GM19351 (cell line): ENCODE measurements at regions not wholly inside any gene's neighbourhood (a gene's known extent, or its start where the extent isn't known, plus 50 kb on each side); places are given as distances from the start of the nearest gene placed in this dataset.

Source experiments
- ATAC-seq: cut with Tn5 transposase; IDR thresholded peaks from one replicate; pipeline ENCODE4 v1.9.1; 2021; ENCODE audit warnings: mild to moderate bottlenecking, moderate library complexity; ENCODE audit not compliant: unreplicated experiment

GRCh38 chr13:50685956-50686355 lies 157.5 kb downstream of the DLEU7 start:
- ATAC-seq: no peak

- ATAC-seq: no peak
These were observed 156.9 kb downstream of the DLEU7 start for GRCh38 chr13:50686551-50686950.

GRCh38 chr13:50687545-50687944 lies 155.9 kb downstream of the DLEU7 start:
- ATAC-seq: no peak

GRCh38 chr13:50690006-50690405 lies 153.5 kb downstream of the DLEU7 start:
- ATAC-seq: no peak

DNA sequence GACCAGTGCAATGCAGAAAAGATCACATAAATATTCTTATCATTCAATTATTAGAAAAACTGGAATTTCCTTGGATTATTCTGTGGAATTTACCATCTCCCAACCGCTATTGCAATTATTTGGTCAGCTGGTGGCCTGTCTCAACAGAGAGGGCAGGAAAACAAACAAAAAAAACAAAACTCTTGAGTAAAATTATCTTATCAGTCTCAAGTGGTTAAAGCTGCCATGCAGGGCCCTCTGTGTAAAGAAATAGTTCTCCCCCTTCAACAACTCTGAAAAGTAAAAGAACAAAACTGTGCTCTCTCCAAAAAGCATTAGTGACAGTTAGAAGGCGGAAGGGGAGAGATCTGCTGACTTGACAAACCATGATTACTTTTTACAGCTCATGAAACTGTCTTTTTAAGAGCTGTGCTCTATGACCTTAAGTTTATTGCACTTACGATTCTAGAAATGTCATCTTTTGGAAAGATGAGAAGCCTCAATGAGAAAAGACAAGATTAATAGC lies 152.3 kb downstream of the DLEU7 start:
- ATAC-seq: no peak

- ATAC-seq: no peak
These were observed 151.7 kb downstream of the DLEU7 start for GRCh38 chr13:50691681-50692263.

DNA sequence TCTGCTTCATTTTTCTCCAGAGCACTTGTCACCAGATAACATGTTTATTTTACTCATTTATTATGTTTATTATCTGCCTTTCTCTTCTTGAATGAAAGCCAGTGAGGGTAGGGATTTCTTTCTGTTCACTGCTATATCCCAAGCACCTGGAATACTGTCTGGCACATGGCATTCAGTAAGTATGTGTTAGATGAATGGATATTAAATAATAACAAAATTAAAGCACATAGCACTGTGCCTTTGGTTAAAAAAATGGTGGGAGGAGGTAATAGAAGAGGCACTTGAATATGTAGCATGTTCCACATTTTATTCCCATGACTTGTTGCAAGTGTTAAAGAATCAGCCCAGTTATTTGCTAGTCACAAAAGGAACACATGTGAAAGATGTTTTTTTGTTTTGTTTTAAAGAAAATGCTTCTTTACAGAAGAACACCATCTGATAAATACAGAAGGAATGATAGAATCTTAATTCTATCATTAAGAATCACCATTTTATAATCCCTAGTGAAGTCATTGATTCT lies 151.0 kb downstream of the DLEU7 start:
- no peak for ATAC-seq

GRCh38 chr13:50693727-50694126 lies 149.8 kb downstream of the DLEU7 start:
- ATAC-seq: no peak

GRCh38 chr13:50697746-50698539 lies 145.5 kb downstream of the DLEU7 start:
- ATAC-seq: no peak

DNA sequence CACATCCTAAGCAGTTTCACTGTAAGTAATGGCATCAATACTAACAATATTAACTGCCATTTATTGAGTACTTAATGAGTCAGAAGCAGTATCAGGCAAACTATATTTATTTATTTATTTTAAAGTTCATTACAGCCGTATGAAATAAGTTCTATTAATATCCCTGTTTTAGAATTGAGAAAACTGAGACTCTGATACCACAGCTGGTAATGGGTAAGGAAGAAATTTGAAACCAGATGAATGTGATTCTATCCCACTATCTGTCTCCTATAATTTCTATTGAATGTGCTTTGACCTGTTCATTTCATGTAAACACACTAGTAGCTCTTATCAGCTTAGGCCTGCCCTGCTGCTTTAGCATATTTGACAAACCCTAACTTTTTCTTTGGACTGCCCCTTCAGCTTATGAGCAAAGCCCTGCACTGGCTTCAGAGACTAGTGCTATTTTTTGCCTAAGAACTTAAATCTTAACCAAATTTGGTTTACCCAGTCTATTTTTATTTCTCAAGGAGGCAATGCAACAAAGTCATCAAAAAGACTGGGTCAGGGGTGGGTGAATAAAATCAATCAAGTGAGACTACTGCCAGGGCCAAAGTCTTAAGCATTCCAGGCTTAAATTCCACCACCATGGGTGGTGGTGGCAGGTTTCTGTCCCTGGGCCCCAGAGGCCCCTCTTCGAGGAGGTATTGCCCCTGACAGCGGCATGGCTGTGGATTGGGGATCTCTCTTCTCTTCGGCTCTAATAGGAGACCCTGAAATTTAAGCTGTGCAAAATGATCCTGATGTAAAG lies 143.4 kb downstream of the DLEU7 start:
- ATAC-seq: no peak

DNA sequence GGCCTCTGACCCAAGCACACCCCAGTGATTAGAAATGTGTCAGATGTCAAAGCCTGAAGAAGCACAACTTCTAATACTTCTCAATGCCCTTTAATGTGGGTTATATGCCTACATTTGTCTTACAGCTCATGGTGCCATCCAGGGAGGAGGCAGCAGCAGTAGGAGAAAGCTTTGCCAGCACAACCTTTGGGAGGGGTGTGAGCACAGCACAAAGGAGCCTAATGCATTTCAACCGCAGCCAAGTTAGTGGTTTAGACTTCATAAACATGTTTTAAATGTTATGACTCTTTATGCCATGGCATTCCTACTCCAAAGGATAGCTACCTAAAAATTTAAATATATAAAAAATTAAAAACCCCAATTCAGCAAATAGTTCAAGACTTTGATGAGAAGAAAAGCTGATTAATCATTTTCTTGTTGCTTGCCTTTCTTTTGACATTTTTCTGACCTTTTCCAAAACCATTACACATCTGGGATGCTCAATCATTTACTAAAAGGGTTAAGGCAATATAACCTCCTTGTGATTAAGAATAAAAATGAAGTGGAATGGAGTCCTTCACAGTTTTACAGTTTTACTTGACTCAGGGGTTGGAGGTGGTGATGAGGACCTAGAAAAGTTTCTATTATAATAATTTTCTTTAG lies 142.7 kb downstream of the DLEU7 start:
- no peak for ATAC-seq

- no peak for ATAC-seq
These were observed 142.0 kb downstream of the DLEU7 start for GRCh38 chr13:50701469-50701868.

DNA sequence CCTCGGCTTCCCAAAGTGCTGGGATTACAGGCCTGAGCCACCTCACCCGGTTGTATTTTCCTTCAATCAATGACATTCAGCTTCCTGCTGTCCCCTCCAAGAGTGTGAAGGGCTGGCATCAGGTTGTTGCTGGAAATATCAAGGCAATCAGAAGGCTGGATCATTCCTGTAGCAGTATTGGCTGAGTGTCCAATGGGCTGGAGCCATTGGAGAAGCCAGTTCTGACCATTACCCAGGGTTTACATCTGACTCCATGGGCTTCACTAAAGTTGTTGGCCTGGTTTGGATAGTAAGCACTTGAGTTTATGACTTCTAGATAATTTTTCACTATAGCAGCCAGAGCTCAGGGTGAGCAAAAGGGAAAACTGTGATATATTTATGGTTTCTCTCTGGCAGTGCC lies 137.0 kb downstream of the DLEU7 start:
- no peak for ATAC-seq

- ATAC-seq: no peak
These were observed 135.9 kb downstream of the DLEU7 start for GRCh38 chr13:50707628-50708027.

GRCh38 chr13:50708461-50708860 lies 135.0 kb downstream of the DLEU7 start:
- ATAC-seq: no peak

DNA sequence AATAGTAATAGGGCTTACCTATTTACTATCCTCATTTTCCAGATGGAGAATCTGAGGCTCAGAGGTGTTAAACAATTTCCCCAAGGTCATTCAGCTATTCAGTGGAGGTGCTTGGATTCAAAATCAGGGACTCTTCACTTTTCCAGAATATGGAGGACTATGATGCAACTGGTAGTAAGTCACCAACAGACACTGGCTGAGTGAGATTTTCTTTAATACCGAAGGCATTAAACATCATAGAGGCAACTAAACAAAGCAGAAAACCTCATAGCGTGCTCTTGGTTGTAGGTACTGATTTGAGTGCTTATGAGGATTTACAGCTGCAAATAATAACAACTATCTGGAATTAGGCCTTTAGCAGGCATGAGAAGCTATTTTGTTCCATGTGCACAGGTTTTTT lies 134.4 kb downstream of the DLEU7 start:
- no peak for ATAC-seq

DNA sequence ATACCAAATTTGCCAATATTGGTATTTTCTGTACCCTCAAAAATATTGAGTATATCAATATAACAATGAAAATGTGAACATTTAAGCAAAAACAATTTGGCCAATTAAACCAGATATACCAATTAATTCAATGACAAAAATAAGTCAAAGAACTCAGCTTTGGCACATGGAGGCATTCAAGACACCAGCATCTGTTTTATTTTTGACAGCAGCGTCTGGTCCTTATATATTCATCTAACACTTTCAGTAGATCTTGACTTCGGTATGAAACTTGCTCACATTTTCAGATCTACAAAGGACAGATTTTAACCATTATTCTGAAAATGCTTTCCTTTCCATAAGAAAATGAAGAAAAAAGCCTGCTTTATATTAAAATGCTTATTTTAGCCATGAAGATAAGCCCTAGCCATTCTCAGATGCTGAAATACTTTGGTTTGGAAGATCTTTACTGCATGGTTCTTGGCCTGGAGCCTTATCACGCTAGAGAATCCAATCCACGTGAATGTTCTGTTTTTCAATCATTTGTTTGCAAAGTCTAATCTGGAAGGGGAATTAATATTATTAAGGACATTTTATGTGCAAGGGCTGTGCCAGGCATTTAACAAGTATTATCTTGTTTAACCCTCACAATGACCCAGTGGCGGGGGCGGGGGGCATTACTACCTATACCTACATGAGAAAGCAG lies 132.2 kb downstream of the DLEU7 start:
- ATAC-seq: no peak

DNA sequence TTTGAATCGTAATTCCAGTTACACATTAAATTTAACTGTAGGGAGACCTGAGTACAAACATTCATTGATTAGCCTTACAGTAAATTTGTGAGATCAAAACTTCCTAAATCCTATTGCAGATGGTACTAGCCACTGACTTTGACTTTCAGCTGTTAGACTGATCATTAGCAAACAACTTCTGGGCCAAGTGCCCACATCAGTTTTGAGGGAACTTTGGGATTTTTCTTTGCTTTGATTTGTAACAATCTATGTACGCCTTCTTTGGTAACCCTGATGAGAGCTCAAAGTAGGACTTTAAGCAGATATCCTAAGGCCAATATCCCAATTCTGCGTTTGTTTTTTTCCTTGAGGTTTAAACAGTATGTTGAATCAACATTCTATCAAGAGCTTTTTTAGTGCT lies 131.5 kb downstream of the DLEU7 start:
- ATAC-seq: no peak

GRCh38 chr13:50712456-50712855 lies 131.0 kb downstream of the DLEU7 start:
- ATAC-seq: no peak

DNA sequence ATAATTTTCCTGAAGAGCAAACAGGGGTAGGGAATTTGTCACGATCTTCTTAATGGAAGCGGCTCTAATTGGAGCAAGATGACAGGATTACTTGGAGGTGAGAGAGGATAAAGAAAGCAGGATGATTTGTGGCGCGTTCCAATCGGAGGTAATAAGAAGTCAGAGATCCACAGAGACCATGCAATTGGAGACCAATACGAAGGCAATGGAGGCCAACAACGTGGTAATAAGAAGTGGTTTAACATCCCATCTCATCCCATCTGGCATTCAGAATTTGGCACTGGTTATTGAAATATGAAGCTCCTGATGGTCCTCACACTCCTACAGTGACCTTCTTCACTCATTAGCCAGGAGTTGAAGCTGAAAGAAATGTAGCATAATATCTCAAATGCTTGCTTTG lies 130.6 kb downstream of the DLEU7 start:
- ATAC-seq: no peak
